HG03039 (cell line): ENCODE measurements at regions not wholly inside any gene's neighbourhood (a gene's known extent, or its start where the extent isn't known, plus 50 kb on each side); places are given as distances from the start of the nearest gene placed in this dataset.
"Not testable (repeated sequence)": the region's sequence is repeated elsewhere in the genome, so short reads cannot be mapped to it uniquely, and the experiment has no call there.

Source experiments
- ATAC-seq: cut with Tn5 transposase; IDR thresholded peaks from one replicate; pipeline ENCODE4 v1.9.1; 2021; ENCODE audit warnings: mild to moderate bottlenecking, moderate library complexity; ENCODE audit not compliant: unreplicated experiment

- no peak for ATAC-seq
These were observed 243.1 kb downstream of the FGFR2 start for GRCh38 chr10:121355161-121355560.

GRCh38 chr10:121356183-121356582 is 242.1 kb downstream of the FGFR2 start:
- no peak for ATAC-seq

GRCh38 chr10:121357401-121357800 is 240.8 kb downstream of the FGFR2 start:
- ATAC-seq = no peak

GRCh38 chr10:121362026-121362425 is 236.2 kb downstream of the FGFR2 start:
- ATAC-seq = no peak

- ATAC-seq = no peak
These were observed 232.7 kb downstream of the FGFR2 start for GRCh38 chr10:121365566-121365965.

GRCh38 chr10:121368347-121369025 is 229.8 kb downstream of the FGFR2 start:
- ATAC-seq = no peak

- ATAC-seq = no peak
These were observed 228.6 kb downstream of the FGFR2 start for GRCh38 chr10:121369616-121370015.

- ATAC-seq = no peak
These were observed 226.4 kb downstream of the FGFR2 start for GRCh38 chr10:121371836-121372235.

- ATAC-seq = no peak
These were observed 224.8 kb downstream of the FGFR2 start for GRCh38 chr10:121373411-121373810.

- no peak for ATAC-seq
These were observed 224.1 kb downstream of the FGFR2 start for GRCh38 chr10:121374121-121374520.

GRCh38 chr10:121375172-121375571 is 223.1 kb downstream of the FGFR2 start:
- no peak for ATAC-seq

- ATAC-seq = no peak
These were observed 219.9 kb downstream of the FGFR2 start for GRCh38 chr10:121378251-121378801.

- ATAC-seq = no peak
These were observed 219.2 kb downstream of the FGFR2 start for GRCh38 chr10:121379013-121379412.

- no peak for ATAC-seq
These were observed 218.0 kb downstream of the FGFR2 start for GRCh38 chr10:121380211-121380610.

- ATAC-seq = not testable (repeated sequence)
These were observed 216.2 kb downstream of the FGFR2 start for GRCh38 chr10:121382029-121382520.

- ATAC-seq = no peak
These were observed 213.1 kb downstream of the FGFR2 start for GRCh38 chr10:121385136-121385535.

GRCh38 chr10:121392657-121393056 is 205.6 kb downstream of the FGFR2 start:
- no peak for ATAC-seq

GRCh38 chr10:121393522-121393921 is 204.7 kb downstream of the FGFR2 start:
- ATAC-seq = no peak

- ATAC-seq = not testable (repeated sequence)
These were observed 197.7 kb downstream of the FGFR2 start for GRCh38 chr10:121400507-121400906.

GRCh38 chr10:121403527-121403926 is 194.7 kb downstream of the FGFR2 start:
- no peak for ATAC-seq

- ATAC-seq = no peak
These were observed 193.6 kb downstream of the FGFR2 start for GRCh38 chr10:121404611-121405010.

GRCh38 chr10:121405096-121405495 is 193.1 kb downstream of the FGFR2 start:
- ATAC-seq = no peak

- no peak for ATAC-seq
These were observed 192.7 kb downstream of the FGFR2 start for GRCh38 chr10:121405549-121405948.
